Transverse colon (tissue), 4 donors: ENCODE measurements at regions not wholly inside any gene's neighbourhood (a gene's known extent, or its start where the extent isn't known, plus 50 kb on each side); places are given as distances from the start of the nearest gene placed in this dataset.

ENCODE experiments used
- EP300 ChIP-seq: sonication (generic); formaldehyde crosslinking; IDR thresholded peaks from one replicate; pipeline ENCODE4 v1.6.1; 2017; ENCODE audit warnings: antibody characterized with exemption, low read depth
- POLR2A ChIP-seq: fragments of 450-650 bp; IDR thresholded peaks from one replicate; pipeline ENCODE4 v1.6.1; 2016; ENCODE audit warnings: antibody characterized with exemption, mild to moderate bottlenecking, moderate library complexity
- POLR2AphosphoS5 ChIP-seq, 3 donors: sonication (generic); formaldehyde crosslinking; IDR thresholded peaks; one replicate each; pipeline ENCODE4 v1.6.1; 2016; ENCODE audit warnings: antibody characterized with exemption in 3 of 3
- TF ChIP-seq, protein P1 (sequence below), 5 experiments: fragments of 200-600 bp in 3 of 5; fragments of 450-650 bp in 2 of 5; sonication (generic) in 3 of 5; IDR thresholded peaks; 1 replicate in 2 of 5; 2 replicates in 3 of 5; pipeline ENCODE4 v1.5.1; 2016 to 2017; ENCODE audit warnings: antibody characterized with exemption in 5 of 5, inconsistent platforms in 3 of 5, mild to moderate bottlenecking in 2 of 5, moderate library complexity in 1 of 5

DNA sequence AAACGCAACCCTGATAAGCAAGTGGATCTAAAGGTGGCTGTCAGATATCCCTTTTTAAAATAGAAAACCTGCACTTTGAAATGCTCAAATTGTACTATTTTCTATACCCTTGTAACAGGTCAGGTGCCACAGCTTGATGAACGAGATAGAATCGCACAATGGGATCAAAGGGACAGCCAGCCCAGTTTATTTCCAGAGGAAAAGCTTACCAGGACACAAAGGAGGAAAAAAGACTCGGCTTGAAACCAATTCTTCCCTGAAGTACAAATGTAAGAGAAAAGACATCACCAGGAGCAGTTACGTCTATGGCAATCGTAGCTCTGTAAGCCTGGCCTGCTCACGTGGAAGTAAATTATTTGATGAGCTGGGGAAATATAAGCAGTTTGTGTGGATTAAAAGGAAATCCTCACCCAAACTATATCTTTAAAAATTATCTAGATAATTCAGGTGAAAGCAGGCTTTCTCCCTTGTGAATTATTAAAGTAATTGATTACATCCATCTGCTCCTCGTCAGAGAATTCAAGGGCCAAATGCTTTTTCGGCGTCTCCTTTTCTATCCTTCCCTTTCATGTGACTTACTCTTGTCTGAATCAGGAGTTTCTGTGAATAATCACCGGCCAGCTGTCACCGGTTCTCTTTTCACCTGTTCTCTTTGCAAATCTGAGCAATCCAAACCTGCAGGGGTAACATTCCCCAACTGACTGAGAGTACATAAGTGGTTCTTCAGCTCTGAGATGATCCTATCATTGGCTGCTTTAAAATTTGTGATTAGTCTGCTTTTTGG, 339.2 kb upstream of the ONECUT1 start:
- TF ChIP-seq, protein P1, sequence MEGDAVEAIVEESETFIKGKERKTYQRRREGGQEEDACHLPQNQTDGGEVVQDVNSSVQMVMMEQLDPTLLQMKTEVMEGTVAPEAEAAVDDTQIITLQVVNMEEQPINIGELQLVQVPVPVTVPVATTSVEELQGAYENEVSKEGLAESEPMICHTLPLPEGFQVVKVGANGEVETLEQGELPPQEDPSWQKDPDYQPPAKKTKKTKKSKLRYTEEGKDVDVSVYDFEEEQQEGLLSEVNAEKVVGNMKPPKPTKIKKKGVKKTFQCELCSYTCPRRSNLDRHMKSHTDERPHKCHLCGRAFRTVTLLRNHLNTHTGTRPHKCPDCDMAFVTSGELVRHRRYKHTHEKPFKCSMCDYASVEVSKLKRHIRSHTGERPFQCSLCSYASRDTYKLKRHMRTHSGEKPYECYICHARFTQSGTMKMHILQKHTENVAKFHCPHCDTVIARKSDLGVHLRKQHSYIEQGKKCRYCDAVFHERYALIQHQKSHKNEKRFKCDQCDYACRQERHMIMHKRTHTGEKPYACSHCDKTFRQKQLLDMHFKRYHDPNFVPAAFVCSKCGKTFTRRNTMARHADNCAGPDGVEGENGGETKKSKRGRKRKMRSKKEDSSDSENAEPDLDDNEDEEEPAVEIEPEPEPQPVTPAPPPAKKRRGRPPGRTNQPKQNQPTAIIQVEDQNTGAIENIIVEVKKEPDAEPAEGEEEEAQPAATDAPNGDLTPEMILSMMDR (IDR thresholded peaks at IDR 0.05) = no peak
- TF ChIP-seq POLR2A (no peak), EP300 (no peak), POLR2AphosphoS5 (IDR thresholded peaks at IDR 0.05) (no peak)
